ENCODE measurements at regions not wholly inside any gene's neighbourhood (a gene's known extent, or its start where the extent isn't known, plus 50 kb on each side); places are given as distances from the start of the nearest gene placed in this dataset.

DNA sequence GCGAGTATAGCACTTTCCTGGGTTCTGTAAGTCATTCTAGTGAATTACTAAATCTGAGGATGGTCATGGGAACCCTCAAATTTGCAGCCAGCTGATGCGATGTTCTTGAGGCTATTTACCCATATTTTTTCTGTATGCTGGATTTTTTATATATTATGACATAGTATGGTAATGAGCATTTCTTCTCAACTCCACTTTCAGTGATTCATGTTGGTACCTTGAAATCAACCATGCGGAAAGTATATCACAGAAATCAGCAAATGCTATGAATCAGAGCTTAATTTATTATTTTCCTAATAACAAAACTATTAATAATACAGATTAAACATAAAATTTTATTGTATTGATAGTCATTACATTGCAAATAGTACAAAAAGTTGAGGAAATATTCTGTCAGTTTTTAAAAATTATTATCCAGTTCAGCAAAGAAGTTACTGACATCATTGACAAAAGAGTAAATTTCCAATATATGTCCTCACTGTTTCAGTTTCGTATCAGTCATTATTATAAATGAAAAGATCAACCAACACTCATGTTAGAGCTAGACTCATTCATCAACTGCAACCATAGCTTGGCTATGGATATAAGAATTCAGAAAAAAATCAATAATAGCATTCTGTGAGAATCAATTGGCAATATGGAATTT is 164.3 kb upstream of the SETMAR start:
- no peak overlapping the region for H2AFZ ChIP-seq (ENCODE audit: low read length)
- H3K4me2 ChIP-seq (ENCODE audit: insufficient read depth, low read length), result no peak overlapping the region
- H3K27ac ChIP-seq (ENCODE audit: low read depth, low read length), result no peak overlapping the region
- H3K9me3 ChIP-seq (ENCODE audit: low read depth, low read length), result no peaks in the 10 kb centered on the region
- no peaks in the 10 kb centered on the region for H4K20me1 ChIP-seq (ENCODE audit: insufficient read depth, low read length)
- H3K4me1 ChIP-seq (ENCODE audit: insufficient read depth, low read length), result no peaks in the 10 kb centered on the region
- H3K79me2 ChIP-seq (ENCODE audit: insufficient read depth, low read length), result no peaks in the 10 kb centered on the region
- no peaks in the 10 kb centered on the region for H3K36me3 ChIP-seq (ENCODE audit: insufficient read depth, low read length)
- H3K27me3 ChIP-seq (ENCODE audit: insufficient read depth, low read length), result no peaks in the 10 kb centered on the region
- TF ChIP-seq, protein P1, sequence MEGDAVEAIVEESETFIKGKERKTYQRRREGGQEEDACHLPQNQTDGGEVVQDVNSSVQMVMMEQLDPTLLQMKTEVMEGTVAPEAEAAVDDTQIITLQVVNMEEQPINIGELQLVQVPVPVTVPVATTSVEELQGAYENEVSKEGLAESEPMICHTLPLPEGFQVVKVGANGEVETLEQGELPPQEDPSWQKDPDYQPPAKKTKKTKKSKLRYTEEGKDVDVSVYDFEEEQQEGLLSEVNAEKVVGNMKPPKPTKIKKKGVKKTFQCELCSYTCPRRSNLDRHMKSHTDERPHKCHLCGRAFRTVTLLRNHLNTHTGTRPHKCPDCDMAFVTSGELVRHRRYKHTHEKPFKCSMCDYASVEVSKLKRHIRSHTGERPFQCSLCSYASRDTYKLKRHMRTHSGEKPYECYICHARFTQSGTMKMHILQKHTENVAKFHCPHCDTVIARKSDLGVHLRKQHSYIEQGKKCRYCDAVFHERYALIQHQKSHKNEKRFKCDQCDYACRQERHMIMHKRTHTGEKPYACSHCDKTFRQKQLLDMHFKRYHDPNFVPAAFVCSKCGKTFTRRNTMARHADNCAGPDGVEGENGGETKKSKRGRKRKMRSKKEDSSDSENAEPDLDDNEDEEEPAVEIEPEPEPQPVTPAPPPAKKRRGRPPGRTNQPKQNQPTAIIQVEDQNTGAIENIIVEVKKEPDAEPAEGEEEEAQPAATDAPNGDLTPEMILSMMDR (IDR thresholded peaks at IDR 0.05; ENCODE audit: extremely low read depth, low read depth, low read length), result no peak
- no peak overlapping the region for H3K4me3 ChIP-seq (ENCODE audit: insufficient read depth, low read length)
- DNase-seq (ENCODE audit: insufficient read length, low spot score, missing footprints), result no peak

DNA sequence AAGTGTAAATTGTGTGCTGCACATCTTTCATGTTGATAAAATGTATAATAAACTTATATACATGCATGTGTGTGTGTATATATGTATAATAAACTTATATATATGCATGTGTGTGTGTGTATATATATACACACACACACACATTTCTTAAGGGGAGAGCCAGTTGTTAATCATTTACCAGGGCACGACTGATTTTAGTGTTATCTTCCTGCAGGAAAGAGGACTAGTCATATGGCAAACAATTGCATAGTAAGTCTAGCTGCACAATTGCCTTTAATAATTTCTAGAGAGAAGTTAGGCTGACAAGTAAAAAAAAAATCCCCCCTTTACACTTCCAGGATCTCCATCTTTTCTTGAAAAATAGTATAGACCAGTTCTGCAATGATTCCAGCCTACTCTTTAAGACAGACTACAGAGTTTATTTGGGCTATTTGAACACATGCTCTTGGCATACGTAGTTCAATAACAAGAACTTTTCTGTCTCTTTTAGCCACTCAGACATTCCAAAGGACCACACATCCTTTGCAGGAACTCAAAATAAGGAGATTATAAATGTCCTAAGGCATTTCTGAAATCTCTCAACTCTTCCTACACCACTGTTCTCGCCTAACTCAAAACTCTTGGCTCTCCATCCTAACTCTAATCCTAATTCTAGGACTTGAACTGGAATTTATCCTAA is 163.6 kb upstream of the SETMAR start:
- Histone ChIP-seq H3K9me3 (ENCODE audit: low read depth, low read length) (no peaks in the 10 kb centered on the region), H3K4me1 (ENCODE audit: insufficient read depth, low read length) (no peaks in the 10 kb centered on the region), H3K36me3 (ENCODE audit: insufficient read depth, low read length) (no peaks in the 10 kb centered on the region), H3K4me2 (ENCODE audit: insufficient read depth, low read length) (no peak overlapping the region), H3K79me2 (ENCODE audit: insufficient read depth, low read length) (no peaks in the 10 kb centered on the region), H3K4me3 (ENCODE audit: insufficient read depth, low read length) (no peak overlapping the region), H4K20me1 (ENCODE audit: insufficient read depth, low read length) (no peaks in the 10 kb centered on the region), H2AFZ (ENCODE audit: low read length) (no peak overlapping the region), H3K27ac (ENCODE audit: low read depth, low read length) (no peak overlapping the region), H3K27me3 (ENCODE audit: insufficient read depth, low read length) (no peaks in the 10 kb centered on the region)
- TF ChIP-seq, protein P1 (IDR thresholded peaks at IDR 0.05; ENCODE audit: extremely low read depth, low read depth, low read length), result no peak
- DNase-seq (ENCODE audit: insufficient read length, low spot score, missing footprints), result no peak

DNA sequence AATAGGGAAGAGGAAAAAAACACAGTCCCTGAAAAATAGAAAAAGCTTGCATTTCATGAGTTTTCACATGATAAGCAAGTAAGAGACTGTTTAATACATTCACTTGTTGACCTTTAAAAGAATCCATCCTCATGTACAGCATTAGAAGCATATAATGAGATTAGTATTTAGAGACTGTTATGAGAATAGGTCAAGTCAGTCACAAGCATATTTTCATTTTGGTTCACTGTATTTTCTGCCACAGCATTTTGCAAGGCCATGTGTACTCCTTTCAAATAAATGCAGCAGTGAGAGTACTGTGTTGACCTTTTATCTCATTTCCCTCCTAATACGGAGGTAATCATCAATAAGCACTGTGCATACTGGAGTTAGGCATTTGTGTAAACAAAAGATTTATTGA is 162.2 kb upstream of the SETMAR start:
- H3K79me2 ChIP-seq (ENCODE audit: insufficient read depth, low read length), result no peaks in the 10 kb centered on the region
- no peaks in the 10 kb centered on the region for H3K36me3 ChIP-seq (ENCODE audit: insufficient read depth, low read length)
- H3K4me1 ChIP-seq (ENCODE audit: insufficient read depth, low read length), result no peaks in the 10 kb centered on the region
- H3K27ac ChIP-seq (ENCODE audit: low read depth, low read length), result no peak overlapping the region
- no peak overlapping the region for H3K4me2 ChIP-seq (ENCODE audit: insufficient read depth, low read length)
- H3K27me3 ChIP-seq (ENCODE audit: insufficient read depth, low read length), result no peaks in the 10 kb centered on the region
- TF ChIP-seq, protein P1 (IDR thresholded peaks at IDR 0.05; ENCODE audit: extremely low read depth, low read depth, low read length), result no peak
- no peak for DNase-seq (ENCODE audit: insufficient read length, low spot score, missing footprints)
- H2AFZ ChIP-seq (ENCODE audit: low read length), result no peak overlapping the region
- no peaks in the 10 kb centered on the region for H3K9me3 ChIP-seq (ENCODE audit: low read depth, low read length)
- no peaks in the 10 kb centered on the region for H4K20me1 ChIP-seq (ENCODE audit: insufficient read depth, low read length)
- H3K4me3 ChIP-seq (ENCODE audit: insufficient read depth, low read length), result no peak overlapping the region

DNA sequence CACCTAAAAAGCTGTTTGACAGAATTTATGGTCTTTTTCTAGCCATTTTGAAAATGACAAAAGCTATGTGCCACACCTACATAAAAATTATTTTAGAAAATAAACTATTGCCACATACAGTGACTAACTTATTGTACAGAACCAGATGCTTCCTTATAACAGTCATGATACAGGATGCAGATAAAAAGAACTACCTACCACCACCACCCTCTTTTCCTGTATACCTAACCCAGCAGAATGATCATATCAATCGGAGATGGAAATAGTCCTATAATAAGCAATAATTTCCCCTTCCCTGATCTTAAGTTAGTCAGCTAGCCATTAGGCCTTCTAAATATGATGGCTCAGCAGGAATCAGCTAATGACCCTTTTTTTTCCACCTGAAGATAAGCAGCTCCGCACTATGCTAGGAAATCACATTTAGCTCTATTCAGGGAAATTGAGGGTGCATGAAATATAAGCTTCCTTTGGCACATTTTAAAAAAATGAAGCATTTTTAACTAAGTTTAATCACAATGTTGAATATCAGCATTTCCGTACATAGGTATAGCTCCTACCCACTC is 155.5 kb upstream of the SETMAR start:
- Histone ChIP-seq H3K4me2 (ENCODE audit: insufficient read depth, low read length) (no peak overlapping the region), H3K27ac (ENCODE audit: low read depth, low read length) (no peak overlapping the region), H3K27me3 (ENCODE audit: insufficient read depth, low read length) (no peaks in the 10 kb centered on the region), H3K9me3 (ENCODE audit: low read depth, low read length) (no peaks in the 10 kb centered on the region), H3K36me3 (ENCODE audit: insufficient read depth, low read length) (no peaks in the 10 kb centered on the region), H4K20me1 (ENCODE audit: insufficient read depth, low read length) (no peaks in the 10 kb centered on the region), H2AFZ (ENCODE audit: low read length) (no peak overlapping the region), H3K4me1 (ENCODE audit: insufficient read depth, low read length) (no peaks in the 10 kb centered on the region), H3K79me2 (ENCODE audit: insufficient read depth, low read length) (no peaks in the 10 kb centered on the region), H3K4me3 (ENCODE audit: insufficient read depth, low read length) (no peak overlapping the region)
- no peak for DNase-seq (ENCODE audit: insufficient read length, low spot score, missing footprints)
- TF ChIP-seq, protein P1 (IDR thresholded peaks at IDR 0.05; ENCODE audit: extremely low read depth, low read depth, low read length), result no peak
